H1 (cell line): ENCODE measurements at regions not wholly inside any gene's neighbourhood (a gene's known extent, or its start where the extent isn't known, plus 50 kb on each side); places are given as distances from the start of the nearest gene placed in this dataset.

Experiments used
- CHD7 ChIP-seq: fragments of 300-600 bp; sonication (generic); IDR thresholded peaks from 2 replicates; pipeline ENCODE4 v1.7.1; 2012; ENCODE audit warnings: low read length, moderate library complexity, mild to moderate bottlenecking, inconsistent platforms; ENCODE audit not compliant: insufficient replicate concordance
- RXRA ChIP-seq: IDR thresholded peaks from 2 replicates; pipeline ENCODE4 v1.6.1; 2011; ENCODE audit warnings: low read depth, mild to moderate bottlenecking, low read length, moderate library complexity; ENCODE audit not compliant: insufficient read depth
- SIRT6 ChIP-seq: IDR thresholded peaks from one replicate; pipeline ENCODE4 v1.7.1; 2012; ENCODE audit warnings: low read length, inconsistent platforms
- ZNF274 ChIP-seq: IDR thresholded peaks from 2 replicates; pipeline ENCODE4 v1.7.0; 2012; ENCODE audit warnings: low read length, borderline replicate concordance; ENCODE audit errors: extremely low read depth

- TF ChIP-seq CHD7 = no peak
- no peak for TF ChIP-seq RXRA
- TF ChIP-seq SIRT6 = no peak
- no peak for TF ChIP-seq ZNF274
Observed at GRCh38 chr18:77969972-77970371, 720.3 kb downstream of the GALR1 start (continued).
